ENCODE measurements at regions not wholly inside any gene's neighbourhood (a gene's known extent, or its start where the extent isn't known, plus 50 kb on each side); places are given as distances from the start of the nearest gene placed in this dataset.

DNA sequence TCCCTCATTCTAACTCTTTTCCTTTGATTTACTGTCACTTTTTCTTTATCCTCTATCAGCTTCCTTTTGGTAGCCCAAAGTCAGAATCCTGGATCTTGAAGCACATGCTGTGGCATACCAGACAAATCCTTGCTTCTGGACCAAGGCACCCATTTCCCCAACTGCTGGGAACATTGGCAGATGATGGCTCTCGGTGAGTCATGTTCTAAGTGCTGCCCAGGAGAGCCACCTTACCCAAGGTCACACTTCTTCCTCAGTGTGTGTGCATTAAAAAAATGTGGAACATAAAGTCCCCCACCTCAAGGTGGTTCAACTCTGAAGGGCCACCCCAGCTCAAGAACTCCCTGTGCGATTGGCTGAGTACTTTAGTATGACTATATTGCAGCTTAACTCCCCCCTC, 141.4 kb upstream of the PUM3 start:
- DNase-seq (ENCODE audit: low spot score), result no peak

DNA sequence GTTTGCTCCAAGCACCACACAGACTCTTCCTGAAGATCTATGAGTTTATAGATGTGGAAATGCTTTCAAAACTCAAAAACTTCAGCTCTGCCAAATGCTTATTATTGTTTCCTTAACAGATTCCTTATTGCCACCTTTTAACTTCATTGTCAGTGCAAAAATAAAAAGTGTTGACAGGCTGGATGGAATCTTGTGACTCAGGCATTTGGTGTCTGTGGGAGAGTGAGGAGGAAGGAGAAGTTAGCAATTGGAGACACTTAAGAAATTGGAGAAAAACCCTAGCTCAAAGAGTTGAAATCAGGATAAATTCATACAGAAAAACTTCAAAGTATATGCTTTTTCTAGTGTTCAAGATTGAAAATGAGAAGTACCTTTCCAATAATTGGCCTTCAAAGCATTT, 140.6 kb upstream of the PUM3 start:
- no peak for DNase-seq (ENCODE audit: low spot score)

DNA sequence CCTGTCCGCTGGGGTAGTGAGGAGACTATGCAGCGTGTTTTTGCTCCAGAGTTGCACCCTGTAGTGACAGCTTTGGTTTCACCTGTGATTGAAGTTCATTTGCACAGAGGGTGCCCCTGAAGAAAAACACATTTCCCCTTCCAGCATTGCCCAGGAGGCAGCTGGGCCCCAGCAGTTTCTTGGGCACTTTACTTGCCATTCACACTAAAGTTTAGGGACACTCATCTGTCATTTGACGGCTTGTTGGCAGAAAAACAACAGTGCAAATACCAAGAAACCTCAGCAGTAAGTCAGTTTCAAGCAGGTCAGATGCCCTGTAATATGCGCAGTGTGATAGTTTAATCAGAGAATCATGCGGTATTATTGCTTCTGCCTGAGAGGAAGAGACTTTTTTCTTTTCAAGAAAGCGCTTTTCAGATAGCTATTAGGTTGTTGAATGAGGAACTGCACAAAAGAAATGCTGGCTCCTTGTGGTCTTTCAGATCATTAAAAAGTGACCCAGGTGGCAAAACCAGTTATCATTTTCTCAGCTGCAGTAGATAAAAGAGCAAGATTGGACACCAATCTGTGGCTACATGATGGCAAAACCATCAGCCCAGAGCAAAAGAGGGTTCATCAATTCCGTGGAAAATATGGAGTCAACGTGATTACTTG, 136.2 kb upstream of the PUM3 start:
- no peak for DNase-seq (ENCODE audit: low spot score)

DNA sequence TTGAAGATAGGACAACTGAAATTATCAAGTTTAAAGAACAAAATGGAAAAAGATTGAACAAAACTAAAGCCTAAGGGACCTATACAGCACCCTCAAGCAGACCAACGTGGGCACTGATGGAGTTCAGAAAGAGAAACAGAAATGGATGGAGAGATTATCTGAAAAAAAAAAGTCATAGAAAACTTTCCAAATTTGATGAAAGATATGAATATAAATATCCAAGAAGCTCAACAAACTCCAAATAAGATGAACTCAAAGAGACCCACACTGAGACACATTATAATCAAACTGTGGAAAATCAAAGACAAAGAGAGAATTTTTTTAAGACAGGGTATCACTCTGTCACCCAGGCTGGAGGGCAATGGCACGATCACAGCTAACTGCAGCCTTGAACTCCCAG, 128.6 kb upstream of the PUM3 start:
- DNase-seq (ENCODE audit: low spot score), result no peak

DNA sequence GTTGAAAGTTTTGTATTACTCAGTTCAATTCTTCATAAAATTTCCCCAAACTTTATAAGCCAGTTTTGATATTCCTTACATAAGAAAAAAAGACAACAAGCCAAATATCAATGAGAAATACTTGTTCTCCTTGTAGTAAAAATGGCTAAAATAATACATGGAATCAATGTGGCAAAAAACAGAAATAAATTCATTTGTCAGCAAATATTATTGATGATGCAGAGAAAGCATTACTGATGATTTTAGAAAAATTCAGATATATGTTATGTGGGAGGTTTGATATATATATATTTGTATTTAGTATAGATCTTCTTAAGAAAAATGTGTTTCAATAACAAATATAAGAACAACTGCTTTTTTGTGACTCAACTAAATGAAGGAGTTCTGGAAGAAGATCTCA, 127.0 kb upstream of the PUM3 start:
- DNase-seq (ENCODE audit: low spot score), result no peak

DNA sequence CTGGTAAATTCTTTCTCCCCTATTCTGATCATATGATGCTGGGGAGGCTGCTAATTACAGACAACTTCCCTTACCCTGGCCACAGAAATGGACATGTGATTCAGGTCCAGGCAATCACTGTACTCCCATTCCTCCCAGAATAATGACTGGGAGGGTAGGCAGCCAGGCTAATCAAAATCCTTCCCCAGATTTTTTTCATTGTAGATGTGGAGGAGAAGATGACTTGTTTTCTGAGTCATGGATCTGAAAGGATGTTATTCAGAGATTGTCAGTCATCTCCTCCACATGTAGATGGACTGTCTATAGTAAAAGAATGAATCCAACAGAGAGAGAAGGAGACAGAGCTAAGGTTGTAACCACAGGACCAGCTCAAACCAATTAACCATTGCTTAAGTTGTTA, 123.9 kb upstream of the PUM3 start:
- DNase-seq (ENCODE audit: low spot score), result no peak

DNA sequence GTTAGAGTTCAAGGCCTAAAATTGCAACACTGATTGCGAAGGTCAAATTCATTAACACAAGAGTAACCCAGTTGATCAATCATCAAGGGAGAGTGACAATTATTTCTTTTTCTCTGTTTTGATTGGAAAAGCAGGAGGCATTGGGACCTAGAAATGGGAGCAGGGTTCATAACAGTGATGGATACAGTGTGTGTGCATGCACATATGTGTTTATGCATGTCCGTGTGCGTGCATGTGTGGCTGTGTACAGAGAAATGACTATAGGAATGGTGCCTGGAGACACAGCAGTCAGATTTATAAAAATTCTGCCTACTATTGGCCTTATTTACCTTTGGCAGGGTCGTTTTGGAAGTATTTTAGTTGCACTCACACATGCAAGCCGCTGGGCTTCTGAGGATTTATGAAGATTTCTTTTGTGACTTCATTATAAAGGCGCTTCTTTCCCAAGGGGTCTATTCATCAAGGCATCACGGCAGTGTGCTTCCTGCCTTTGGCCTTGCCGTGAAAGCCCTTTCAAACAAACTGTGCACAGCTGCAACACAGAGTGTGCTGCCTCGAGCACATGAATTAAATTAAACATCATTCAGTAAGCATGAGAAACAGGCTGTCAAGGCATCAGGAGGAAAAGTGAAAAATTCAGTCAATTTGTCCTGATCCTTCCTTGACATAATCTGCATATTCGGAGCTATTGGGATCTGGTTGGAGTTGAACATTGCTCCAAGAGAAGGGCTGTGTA, 122.8 kb upstream of the PUM3 start:
- DNase-seq (ENCODE audit: low spot score), result no peak

DNA sequence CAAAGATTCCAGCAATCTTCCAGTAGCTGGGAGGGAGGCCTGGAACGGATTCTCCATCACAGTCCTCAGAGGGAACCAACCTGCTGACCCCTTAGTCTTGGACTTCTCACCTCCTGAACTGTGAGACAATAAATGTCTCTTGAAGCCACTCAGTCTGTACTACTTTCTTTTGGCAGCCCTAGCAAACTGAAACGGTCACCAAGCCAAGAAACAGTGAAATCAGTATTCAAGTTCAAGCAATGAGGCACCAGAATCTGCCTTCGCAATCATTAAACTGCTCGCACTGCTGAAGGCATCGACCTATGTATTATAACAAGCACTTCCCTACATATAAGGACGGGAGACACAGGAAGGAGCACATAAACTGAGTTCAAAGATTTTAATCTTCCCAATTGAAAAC, 120.6 kb upstream of the PUM3 start:
- no peak for DNase-seq (ENCODE audit: low spot score)

DNA sequence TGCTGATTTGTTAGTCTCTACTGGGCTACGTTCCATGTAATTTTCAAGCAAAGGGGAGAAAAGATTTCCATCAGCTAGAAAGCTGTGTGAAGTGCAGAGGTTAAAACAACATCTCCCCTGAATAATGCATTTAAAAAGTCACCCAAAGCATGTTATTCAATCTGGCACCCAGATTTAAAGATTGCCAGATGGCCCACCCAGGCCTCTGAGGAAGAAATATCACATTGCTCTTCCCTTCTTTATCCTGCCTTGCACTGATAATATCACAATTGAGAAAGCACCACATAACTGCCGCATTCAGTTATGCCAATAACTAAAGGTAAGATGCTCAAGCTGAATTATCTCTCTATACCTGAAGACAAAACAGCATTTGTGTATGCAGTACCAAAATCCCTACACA, 119.4 kb upstream of the PUM3 start:
- no peak for DNase-seq (ENCODE audit: low spot score)

DNA sequence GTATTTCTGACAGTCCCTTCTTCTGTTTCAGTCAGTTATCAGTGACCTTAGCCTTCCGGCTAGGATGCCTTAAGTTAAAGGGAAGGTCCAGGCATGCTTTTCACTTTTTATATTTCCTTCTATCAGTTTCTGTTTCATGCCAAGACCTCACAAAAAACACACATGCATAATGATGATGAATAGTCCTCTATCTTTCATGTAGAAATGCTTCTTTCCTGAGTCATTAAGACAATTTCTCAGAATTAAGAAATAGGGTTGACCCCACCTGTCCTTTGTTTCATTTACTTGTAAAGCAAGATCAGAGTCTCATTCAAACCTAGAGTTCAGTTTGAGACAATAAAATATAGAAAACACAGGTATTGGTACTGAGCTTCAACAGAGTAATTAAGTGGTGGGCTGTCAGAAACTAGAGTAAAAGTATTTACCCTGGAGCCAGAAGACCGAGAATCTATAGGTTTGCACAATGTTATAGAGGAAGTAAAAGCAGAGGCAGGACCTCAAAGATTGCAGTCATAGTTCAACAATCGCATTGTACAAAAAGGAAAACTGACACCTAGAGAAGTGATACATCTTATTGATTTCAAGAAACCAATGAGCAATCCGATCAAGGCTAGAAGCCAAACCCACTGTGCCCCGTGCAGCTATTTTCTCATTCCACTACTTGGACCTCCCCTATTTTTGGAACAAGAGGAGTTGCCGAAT, 118.7 kb upstream of the PUM3 start:
- DNase-seq (ENCODE audit: low spot score), result no peak

DNA sequence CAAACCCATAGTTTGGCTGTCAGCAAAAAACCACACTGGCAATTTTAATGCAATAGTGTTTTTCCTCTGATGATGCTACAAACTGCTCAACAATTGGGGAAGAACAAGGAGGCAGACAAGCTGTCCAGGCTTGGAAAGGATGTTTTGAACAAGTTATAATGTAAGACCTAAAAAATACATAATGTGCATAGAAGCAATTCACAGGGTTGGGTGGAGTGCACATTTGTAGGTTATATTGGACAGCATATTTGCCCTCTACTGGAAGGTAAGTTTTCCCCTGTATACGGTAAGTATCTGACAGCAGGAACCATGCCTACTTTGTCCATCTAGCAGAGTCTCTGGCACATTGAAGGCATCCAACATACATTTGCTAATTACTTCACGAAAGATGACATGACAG, 114.3 kb upstream of the PUM3 start:
- no peak for DNase-seq (ENCODE audit: low spot score)

DNA sequence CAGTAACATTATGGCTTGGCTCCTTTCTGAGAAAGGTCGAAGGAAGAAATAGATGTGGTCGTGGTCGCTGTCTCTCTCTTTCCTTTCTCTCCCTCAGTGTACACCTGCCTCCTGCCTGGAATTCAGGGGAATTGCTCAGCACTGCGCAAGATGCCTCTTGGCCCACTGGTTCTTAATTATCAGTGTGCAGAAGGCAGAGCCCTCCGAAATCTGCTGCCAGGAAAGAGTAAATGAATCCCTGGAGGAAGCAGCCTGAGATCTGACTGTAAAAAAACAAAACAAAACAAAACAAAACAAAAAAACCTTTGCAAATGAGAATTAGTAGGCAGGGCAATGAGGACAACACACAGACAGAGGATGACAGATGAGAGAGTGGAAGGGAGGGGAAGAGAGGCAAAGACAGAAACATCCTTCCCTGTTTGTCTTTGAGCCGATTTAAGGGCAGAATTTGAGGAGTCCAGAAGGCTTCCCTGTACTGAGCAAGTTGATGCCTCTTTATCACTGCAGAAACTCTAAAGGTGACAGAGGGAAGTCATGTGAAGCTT, 113.8 kb upstream of the PUM3 start:
- no peak for DNase-seq (ENCODE audit: low spot score)

DNA sequence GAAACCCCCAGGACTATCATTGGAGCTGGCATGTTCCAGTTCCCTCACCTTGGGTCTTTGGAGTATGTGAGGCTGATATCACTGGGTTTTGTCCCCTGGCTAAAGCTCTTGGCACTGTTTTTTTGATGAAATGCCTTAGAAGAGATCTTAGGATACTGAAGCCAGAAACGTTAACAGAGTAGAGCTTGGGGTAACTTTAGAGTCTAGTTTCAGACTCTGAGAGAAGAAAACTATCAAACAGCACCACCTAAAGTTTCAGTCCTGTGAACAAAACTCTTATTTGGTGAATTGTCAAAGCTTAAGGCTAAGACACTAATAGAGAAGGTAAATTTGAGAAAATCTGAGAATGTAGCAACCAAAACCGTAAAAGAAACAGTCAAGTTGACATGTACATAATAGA, 111.7 kb upstream of the PUM3 start:
- no peak for DNase-seq (ENCODE audit: low spot score)

DNA sequence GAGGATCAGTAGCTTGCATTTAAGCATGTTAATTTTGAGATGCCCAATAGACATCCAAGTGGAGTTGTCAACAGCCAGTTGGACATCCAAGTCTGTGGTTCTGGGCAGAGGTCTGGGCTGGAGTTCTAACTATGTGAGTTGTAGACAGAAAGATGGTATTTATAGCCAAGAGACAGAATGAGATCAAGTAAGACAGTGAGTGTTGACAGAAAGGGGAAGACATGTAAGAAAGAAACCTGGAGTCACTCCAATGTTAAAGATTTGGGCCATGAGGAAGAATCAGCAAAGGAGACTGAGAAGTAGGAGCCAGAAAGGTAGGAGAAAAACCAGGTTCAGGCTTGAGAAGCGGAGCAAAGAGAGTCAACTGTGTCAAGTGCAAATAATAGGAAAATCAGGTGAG, 95.5 kb upstream of the PUM3 start:
- no peak for DNase-seq (ENCODE audit: low spot score)

DNA sequence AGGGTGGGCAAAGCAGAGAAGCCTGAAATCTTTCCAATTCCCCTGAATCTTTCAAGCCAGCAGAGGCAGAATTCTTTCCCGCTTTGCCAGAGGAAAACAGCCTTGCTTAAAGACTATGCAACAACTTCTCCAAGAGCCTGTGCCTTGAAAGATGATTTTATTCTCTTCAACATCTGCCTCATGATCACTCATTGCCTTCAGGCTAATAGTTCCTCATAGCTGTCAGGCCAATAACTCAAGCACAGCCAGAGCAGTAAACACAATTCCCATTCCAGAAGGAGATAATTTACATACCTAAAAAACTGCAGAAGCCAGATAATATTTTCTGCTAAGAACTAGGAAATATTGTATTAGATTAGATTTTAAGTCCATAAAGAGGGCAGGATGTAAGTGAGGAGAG, 92.3 kb upstream of the PUM3 start:
- no peak for DNase-seq (ENCODE audit: low spot score)

DNA sequence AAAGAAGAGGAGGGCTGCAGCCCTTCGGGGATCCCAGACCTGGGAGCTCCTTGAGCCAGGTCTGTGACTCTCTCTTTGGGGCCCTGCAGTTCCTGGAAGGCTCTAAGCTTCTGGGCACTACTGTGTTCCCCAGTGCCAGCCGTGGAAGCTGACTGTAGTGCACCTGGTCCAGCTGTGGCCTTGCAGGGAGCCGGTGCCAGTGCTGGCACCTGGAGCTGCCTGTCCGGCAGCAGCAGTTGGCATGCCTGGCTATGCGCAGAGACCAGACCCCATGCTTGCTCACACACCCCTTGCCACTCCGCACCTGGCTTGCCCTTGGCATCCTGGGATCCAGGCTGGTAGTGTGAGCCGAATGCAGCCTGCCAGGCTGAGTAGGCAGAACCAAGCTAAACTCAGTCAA, 91.0 kb upstream of the PUM3 start:
- DNase-seq (ENCODE audit: low spot score), result no peak

DNA sequence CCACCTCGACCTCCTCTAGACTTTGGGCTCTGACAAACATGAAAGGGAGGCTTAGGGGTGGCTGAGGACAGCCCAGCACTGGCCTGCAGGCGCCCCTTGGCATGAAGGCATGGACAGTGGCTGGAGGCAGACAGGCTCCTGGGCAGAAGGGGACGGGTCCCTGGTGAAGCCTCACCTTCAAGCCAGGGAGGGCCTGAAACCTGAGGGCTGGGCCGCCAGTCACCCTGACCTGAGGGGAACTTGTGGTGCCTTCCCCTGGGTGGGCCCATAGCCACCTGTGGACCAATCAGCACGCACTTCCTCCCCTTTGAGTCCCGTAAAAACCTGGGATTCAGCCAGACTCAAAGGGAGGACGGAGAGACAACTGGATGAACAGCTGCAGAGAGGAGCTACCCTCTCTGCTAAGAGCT, 90.4 kb upstream of the PUM3 start:
- DNase-seq (ENCODE audit: low spot score), result no peak

DNA sequence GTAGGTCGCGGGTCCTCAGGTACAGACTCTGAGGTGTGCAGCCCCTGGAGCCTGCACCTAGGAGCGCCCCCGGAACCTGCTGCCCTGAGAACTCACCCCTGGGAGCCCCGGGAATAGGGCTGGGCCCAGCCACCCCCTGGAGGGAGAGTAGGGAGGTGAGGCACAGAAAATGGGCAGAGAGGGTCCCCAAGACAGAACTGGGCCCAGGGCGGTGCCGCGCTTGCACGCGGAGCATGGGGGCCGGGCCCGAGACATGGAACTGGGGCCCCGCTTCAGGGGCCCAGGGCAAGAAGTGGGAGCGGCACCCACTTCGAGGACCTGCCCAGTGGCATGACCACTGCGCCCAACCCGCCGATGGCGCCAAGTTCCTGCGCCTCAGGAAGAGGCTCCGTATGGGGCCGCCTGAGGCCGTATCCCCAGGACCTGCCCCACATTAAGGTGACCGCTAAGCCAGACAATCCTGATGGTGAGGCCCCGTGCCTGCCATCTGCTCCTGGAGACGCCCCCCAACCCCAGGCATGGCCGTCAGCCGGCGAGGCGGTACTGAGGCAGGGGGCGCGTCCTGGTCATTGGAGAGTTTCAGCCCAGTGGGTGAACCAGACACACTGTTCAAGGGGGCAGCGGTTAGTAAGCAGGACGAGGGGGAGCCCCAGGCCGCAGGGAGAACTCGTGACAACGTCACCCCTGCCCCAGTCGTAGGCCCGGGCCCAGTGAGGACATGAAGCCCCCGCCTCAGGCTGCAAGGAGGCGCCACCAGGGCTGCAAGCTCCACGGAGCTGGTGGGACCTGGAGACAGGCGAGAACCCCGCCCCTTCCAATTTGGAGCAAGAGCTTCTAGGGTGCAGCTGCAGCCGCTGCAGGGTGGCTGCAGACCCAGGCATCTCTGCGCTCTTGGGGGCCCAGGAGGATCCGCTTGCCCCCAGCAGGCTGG, 89.5 kb upstream of the PUM3 start:
- DNase-seq (ENCODE audit: low spot score), result no peak

DNA sequence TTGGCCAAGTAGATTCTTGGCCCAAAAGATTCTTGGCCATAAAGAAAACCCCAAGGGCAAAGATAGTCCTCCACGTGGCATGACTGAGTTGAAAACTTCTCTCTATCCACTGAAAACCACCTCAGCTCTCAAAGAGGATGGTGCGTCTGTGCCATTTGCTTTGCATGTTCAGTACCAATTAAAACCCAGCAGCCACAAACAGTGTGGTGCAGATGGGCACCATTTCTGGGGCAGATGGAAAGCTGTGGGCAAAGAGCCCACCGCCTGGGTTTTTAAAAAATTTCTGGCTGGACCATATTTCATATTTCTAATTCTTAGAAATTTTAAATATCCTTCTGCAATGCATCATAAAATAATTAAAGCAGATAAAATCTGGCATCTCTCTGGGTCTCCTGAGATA, 84.5 kb upstream of the PUM3 start:
- no peak for DNase-seq (ENCODE audit: low spot score)

DNA sequence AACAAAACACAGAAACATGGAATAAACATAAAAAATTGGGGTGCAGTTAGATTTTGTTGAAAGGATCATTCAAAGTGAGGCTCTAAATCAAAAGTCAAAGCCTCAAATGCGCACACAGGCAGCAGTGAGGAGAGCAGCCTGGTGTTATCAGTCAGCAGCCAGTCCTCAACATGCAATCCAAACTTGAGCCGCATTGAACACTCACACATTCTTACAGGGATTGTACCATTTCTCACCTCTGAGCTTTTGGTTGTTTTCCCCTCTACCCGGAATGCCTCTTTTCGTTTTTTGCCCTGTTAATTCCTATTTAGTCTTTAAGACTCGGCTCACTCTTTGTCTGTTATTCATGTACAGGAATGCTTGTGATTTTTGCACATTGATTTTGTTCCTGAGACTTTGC, 81.1 kb upstream of the PUM3 start:
- DNase-seq (ENCODE audit: low spot score), result no peak

DNA sequence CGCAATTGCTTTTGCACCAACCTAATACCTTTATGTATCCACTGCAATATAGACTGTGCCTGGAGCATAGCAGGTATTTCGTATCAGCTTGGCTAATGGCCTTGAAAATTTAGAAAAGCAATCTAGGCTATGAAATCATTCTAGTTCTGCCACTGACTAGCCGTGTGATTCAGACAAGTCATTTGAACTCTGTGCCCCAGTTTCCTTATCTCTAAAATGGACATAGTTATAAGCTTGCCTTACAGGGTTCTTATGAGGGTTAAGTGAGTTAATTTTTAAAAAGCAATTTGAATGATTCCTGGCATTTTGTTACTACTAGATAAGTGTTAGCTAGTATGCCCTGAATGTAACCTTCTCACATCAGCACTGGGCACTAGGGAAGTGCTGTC, 80.5 kb upstream of the PUM3 start:
- no peak for DNase-seq (ENCODE audit: low spot score)

DNA sequence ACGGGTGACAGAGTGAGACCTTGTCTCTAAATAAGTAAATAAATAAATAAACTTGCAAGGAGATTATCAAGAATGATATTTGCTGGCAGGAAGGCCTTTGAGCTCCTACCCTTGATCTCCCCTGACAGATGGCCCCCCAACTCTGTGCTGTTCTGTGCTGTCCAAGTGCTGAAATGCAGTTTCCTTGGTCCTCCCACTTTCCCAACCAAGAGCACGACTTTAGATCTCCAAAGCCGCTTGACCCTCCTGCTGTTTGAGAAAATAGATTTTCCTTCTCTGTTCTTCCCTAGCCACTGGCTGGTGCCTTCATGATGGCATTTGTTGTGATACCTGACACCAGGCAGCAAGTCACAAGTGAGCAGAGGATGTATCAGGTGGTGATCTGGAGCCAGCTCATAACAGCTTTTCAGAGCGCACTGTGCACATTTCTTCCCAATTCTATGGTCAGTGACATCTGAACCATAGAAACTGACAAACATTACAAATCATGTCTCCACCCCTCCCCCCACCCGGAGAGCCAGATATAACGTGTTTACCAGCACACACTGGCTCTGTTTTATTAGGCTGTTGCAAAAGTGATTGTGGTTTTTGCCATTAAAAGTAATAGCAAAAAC, 80.0 kb upstream of the PUM3 start:
- peak; percentile 4 for DNase-seq (ENCODE audit: low spot score)

Data from HuH-7 (cell line).